ENCODE measurements at regions not wholly inside any gene's neighbourhood (a gene's known extent, or its start where the extent isn't known, plus 50 kb on each side); places are given as distances from the start of the nearest gene placed in this dataset.

DNA sequence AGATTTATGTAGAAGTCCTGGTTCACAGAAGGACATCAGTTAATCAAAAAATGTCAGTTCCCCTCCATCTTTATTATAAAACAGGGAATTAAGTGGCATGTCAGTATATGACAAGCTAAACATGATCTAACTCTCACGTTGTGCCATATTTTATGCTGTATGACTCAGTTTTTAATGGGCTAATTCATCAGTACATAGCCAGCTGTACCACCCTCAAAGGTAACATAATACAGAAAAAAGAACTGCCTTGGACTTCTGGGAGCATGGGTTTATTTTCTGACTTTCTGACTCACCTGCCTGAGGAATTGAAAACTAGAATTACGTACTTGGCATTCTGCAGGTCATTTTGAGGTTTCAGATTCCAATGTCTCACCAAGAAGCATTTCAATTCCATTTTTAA lies 135.7 kb downstream of the CMPK2 start:
- no peak for TF ChIP-seq MAFK (IDR thresholded peaks at IDR 0.05; ENCODE audit: low read depth, low read length)
- TF ChIP-seq CHD1 (IDR thresholded peaks at IDR 0.05; ENCODE audit: low read depth, low read length) = no peak
- TF ChIP-seq EP300 (IDR thresholded peaks at IDR 0.05; ENCODE audit: borderline replicate concordance in 1 of 2, low read depth in 2 of 2, low read length in 2 of 2) = no peak
- no peak for TF ChIP-seq SIX5 (IDR thresholded peaks at IDR 0.05; ENCODE audit: low read depth, low read length)
- no peak for TF ChIP-seq RXRA (IDR thresholded peaks at IDR 0.05; ENCODE audit: insufficient read depth, low read depth, low read length)
- TF ChIP-seq KDM1A (IDR thresholded peaks at IDR 0.05; ENCODE audit: borderline replicate concordance, low read length) = no peak
- no peak for TF ChIP-seq POLR2A (IDR thresholded peaks at IDR 0.05; ENCODE audit: control extremely low read depth in 1 of 2, low read depth in 2 of 2, low read length in 2 of 2)
- TF ChIP-seq POU5F1 (IDR thresholded peaks at IDR 0.05; ENCODE audit: low read depth, low read length) = no peak
- TF ChIP-seq, protein P1, sequence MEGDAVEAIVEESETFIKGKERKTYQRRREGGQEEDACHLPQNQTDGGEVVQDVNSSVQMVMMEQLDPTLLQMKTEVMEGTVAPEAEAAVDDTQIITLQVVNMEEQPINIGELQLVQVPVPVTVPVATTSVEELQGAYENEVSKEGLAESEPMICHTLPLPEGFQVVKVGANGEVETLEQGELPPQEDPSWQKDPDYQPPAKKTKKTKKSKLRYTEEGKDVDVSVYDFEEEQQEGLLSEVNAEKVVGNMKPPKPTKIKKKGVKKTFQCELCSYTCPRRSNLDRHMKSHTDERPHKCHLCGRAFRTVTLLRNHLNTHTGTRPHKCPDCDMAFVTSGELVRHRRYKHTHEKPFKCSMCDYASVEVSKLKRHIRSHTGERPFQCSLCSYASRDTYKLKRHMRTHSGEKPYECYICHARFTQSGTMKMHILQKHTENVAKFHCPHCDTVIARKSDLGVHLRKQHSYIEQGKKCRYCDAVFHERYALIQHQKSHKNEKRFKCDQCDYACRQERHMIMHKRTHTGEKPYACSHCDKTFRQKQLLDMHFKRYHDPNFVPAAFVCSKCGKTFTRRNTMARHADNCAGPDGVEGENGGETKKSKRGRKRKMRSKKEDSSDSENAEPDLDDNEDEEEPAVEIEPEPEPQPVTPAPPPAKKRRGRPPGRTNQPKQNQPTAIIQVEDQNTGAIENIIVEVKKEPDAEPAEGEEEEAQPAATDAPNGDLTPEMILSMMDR (IDR thresholded peaks at IDR 0.05; ENCODE audit: control extremely low read depth in 1 of 3, insufficient read depth in 1 of 3, low read depth in 1 of 3, low read length in 3 of 3) = no peak
- TF ChIP-seq SP4 (IDR thresholded peaks at IDR 0.05; ENCODE audit: low read length) = no peak
- no peak for TF ChIP-seq EZH2 (IDR thresholded peaks at IDR 0.05; ENCODE audit: low read depth, low read length, severe bottlenecking)
- TF ChIP-seq ASH2L (IDR thresholded peaks at IDR 0.05; ENCODE audit: low read length) = no peak
- no peak for TF ChIP-seq BRCA1 (IDR thresholded peaks at IDR 0.05; ENCODE audit: low read depth, low read length)
- TF ChIP-seq EGR1 (IDR thresholded peaks at IDR 0.05; ENCODE audit: borderline replicate concordance, low read depth, low read length) = no peak

Data from H1 (cell line).